ENCODE measurements at regions not wholly inside any gene's neighbourhood (a gene's known extent, or its start where the extent isn't known, plus 50 kb on each side); places are given as distances from the start of the nearest gene placed in this dataset.
"Not testable (repeated sequence)": the region's sequence is repeated elsewhere in the genome, so short reads cannot be mapped to it uniquely, and the experiment has no call there.

DNA sequence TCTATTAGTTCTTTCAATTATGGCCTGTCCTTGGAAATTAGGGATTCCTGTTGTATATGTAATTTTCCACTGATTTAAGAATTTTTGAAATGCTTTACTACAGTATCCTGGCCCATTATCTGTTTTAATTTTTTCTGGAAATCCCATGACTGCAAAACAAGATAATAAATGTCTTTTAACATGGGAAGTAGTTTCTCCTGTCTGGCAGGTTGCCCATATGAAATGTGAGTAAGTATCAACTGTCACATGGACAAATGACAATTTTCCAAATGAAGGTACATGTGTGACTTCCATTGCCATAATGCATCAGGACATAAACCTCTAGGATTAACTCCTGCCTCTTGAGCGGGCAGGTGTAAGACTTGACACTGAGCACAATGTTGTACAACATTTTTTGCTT is 71.9 kb upstream of the ZNF195 start:
- TF ChIP-seq, protein P1, sequence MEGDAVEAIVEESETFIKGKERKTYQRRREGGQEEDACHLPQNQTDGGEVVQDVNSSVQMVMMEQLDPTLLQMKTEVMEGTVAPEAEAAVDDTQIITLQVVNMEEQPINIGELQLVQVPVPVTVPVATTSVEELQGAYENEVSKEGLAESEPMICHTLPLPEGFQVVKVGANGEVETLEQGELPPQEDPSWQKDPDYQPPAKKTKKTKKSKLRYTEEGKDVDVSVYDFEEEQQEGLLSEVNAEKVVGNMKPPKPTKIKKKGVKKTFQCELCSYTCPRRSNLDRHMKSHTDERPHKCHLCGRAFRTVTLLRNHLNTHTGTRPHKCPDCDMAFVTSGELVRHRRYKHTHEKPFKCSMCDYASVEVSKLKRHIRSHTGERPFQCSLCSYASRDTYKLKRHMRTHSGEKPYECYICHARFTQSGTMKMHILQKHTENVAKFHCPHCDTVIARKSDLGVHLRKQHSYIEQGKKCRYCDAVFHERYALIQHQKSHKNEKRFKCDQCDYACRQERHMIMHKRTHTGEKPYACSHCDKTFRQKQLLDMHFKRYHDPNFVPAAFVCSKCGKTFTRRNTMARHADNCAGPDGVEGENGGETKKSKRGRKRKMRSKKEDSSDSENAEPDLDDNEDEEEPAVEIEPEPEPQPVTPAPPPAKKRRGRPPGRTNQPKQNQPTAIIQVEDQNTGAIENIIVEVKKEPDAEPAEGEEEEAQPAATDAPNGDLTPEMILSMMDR (IDR thresholded peaks at IDR 0.05) = not testable (repeated sequence)
- TF ChIP-seq POLR2A (IDR thresholded peaks at IDR 0.05) = not testable (repeated sequence)
